ENCODE measurements at regions not wholly inside any gene's neighbourhood (a gene's known extent, or its start where the extent isn't known, plus 50 kb on each side); places are given as distances from the start of the nearest gene placed in this dataset.
"Not testable (repeated sequence)": the region's sequence is repeated elsewhere in the genome, so short reads cannot be mapped to it uniquely, and the experiment has no call there.

GRCh38 chr3:71942432-71943187 is 157.7 kb upstream of the PROK2 start:
- Mint-ChIP-seq H3K4me1 (peaks cover 2% of the 10 kb centered on the region), H3K9me3 (peaks cover 3% of the 10 kb centered on the region), H3K4me3 (no peak overlapping the region), H3K27ac (peak overlapping the region; percentile 33), H3K27me3 (ENCODE audit: insufficient read depth, low read depth) (peaks cover 5% of the 10 kb centered on the region), H3K36me3 (no peaks in the 10 kb centered on the region)
- Histone ChIP-seq H3K4me3 (no peak overlapping the region), H3F3A (ENCODE audit: low read depth) (no peaks in the 10 kb centered on the region), H3K36me3 (no peaks in the 10 kb centered on the region), H3K4me2 (no peak overlapping the region), H3K27me3 (no peaks in the 10 kb centered on the region), H3K79me2 (ENCODE audit: low read depth) (no peaks in the 10 kb centered on the region), H3K4me1 (no peaks in the 10 kb centered on the region), H3K27ac (no peak overlapping the region), H3K9ac (no peak overlapping the region), H3K9me3 (ENCODE audit: low read depth) (no peaks in the 10 kb centered on the region), H2AFZ (replicated peaks) (no peak overlapping the region), H4K20me1 (ENCODE audit: low read depth) (no peaks in the 10 kb centered on the region)
- TF ChIP-seq CTCF (IDR thresholded peaks at IDR 0.05) (no peak), EZH2phosphoT487 (IDR thresholded peaks at IDR 0.05) (no peak), EZH2 (IDR thresholded peaks at IDR 0.05) (no peak)
- DNase-seq (ENCODE audit: low spot score), result no peak

- H3K36me3 Mint-ChIP-seq, result no peaks in the 10 kb centered on the region
- Histone ChIP-seq H3F3A (ENCODE audit: low read depth) (no peaks in the 10 kb centered on the region), H3K4me1 (no peaks in the 10 kb centered on the region), H3K79me2 (ENCODE audit: low read depth) (no peaks in the 10 kb centered on the region), H3K4me3 (no peak overlapping the region), H3K36me3 (no peaks in the 10 kb centered on the region), H3K4me2 (no peak overlapping the region), H4K20me1 (ENCODE audit: low read depth) (no peaks in the 10 kb centered on the region), H2AFZ (replicated peaks) (no peak overlapping the region), H3K27ac (no peak overlapping the region), H3K9ac (no peak overlapping the region), H3K27me3 (no peaks in the 10 kb centered on the region), H3K9me3 (ENCODE audit: low read depth) (no peaks in the 10 kb centered on the region)
- H3K27me3 Mint-ChIP-seq (ENCODE audit: insufficient read depth, low read depth), result peaks cover 11% of the 10 kb centered on the region
- H3K27ac Mint-ChIP-seq, result no peak overlapping the region
- no peaks in the 10 kb centered on the region for H3K9me3 Mint-ChIP-seq
- no peak overlapping the region for H3K4me3 Mint-ChIP-seq
- peaks cover 2% of the 10 kb centered on the region for H3K4me1 Mint-ChIP-seq
- DNase-seq (ENCODE audit: low spot score), result no peak
- TF ChIP-seq CTCF (IDR thresholded peaks at IDR 0.05), result no peak
- TF ChIP-seq EZH2 (IDR thresholded peaks at IDR 0.05), result no peak
- no peak for TF ChIP-seq EZH2phosphoT487 (IDR thresholded peaks at IDR 0.05)
These were observed 155.5 kb upstream of the PROK2 start for GRCh38 chr3:71940486-71940885.

- not testable (repeated sequence) for H4K20me1 ChIP-seq (ENCODE audit: low read depth); H3K27ac Mint-ChIP-seq; H3F3A ChIP-seq (ENCODE audit: low read depth); H3K9ac ChIP-seq; H3K4me1 Mint-ChIP-seq; H3K36me3 Mint-ChIP-seq; DNase-seq (ENCODE audit: low spot score); H3K36me3 ChIP-seq; H3K27me3 Mint-ChIP-seq (ENCODE audit: insufficient read depth, low read depth); H3K79me2 ChIP-seq (ENCODE audit: low read depth); H3K4me2 ChIP-seq; H3K27ac ChIP-seq; H3K9me3 ChIP-seq (ENCODE audit: low read depth); H3K4me3 ChIP-seq; H3K4me1 ChIP-seq; H2AFZ ChIP-seq (replicated peaks); H3K4me3 Mint-ChIP-seq; H3K9me3 Mint-ChIP-seq; H3K27me3 ChIP-seq
These were observed 153.1 kb upstream of the PROK2 start for GRCh38 chr3:71938081-71938480.

GRCh38 chr3:71936681-71937080 is 151.7 kb upstream of the PROK2 start:
- Histone ChIP-seq H3F3A (ENCODE audit: low read depth) (no peaks in the 10 kb centered on the region), H3K27me3 (no peaks in the 10 kb centered on the region), H3K4me1 (no peaks in the 10 kb centered on the region), H3K9me3 (ENCODE audit: low read depth) (no peaks in the 10 kb centered on the region), H3K36me3 (no peaks in the 10 kb centered on the region), H3K9ac (no peak overlapping the region), H3K79me2 (ENCODE audit: low read depth) (no peaks in the 10 kb centered on the region), H3K27ac (no peak overlapping the region), H2AFZ (replicated peaks) (no peak overlapping the region), H3K4me3 (no peak overlapping the region), H3K4me2 (no peak overlapping the region), H4K20me1 (ENCODE audit: low read depth) (no peaks in the 10 kb centered on the region)
- DNase-seq (ENCODE audit: low spot score), result no peak
- H3K27ac Mint-ChIP-seq, result no peak overlapping the region
- H3K36me3 Mint-ChIP-seq, result no peaks in the 10 kb centered on the region
- H3K27me3 Mint-ChIP-seq (ENCODE audit: insufficient read depth, low read depth), result peaks cover 8% of the 10 kb centered on the region
- no peak overlapping the region for H3K4me3 Mint-ChIP-seq
- TF ChIP-seq CTCF (IDR thresholded peaks at IDR 0.05), result no peak
- no peak for TF ChIP-seq EZH2 (IDR thresholded peaks at IDR 0.05)
- TF ChIP-seq EZH2phosphoT487 (IDR thresholded peaks at IDR 0.05), result no peak
- H3K4me1 Mint-ChIP-seq, result no peaks in the 10 kb centered on the region
- no peaks in the 10 kb centered on the region for H3K9me3 Mint-ChIP-seq
